ENCODE measurements at regions not wholly inside any gene's neighbourhood (a gene's known extent, or its start where the extent isn't known, plus 50 kb on each side); places are given as distances from the start of the nearest gene placed in this dataset.

DNA sequence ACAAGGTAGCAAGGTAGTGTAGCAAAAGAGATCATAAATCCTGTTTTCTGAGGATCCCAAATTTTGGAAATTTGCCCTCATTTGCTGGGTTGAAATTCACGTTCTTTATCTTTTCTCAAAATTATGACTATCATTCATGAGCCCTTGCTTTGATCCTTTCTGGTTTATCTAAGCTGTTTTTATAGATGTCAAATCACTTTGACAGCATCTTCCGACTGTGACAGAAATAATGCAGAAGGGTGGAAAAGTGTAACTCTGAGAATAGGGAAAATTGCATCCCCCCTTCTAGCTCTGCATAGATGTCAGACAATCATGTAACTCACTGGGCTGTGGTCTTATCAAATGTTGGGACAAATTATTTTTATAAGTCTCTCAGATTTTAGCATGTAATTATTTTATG is 550.1 kb downstream of the OMA1 start:
- Mint-ChIP-seq H3K27me3 (ENCODE audit: low read depth) (peaks cover 8% of the 10 kb centered on the region), H3K4me1 (ENCODE audit: low read depth) (no peaks in the 10 kb centered on the region), H3K4me3 (ENCODE audit: unreplicated experiment) (no peak overlapping the region), H3K27ac (ENCODE audit: unreplicated experiment) (no peak overlapping the region), H3K36me3 (ENCODE audit: low read depth) (no peaks in the 10 kb centered on the region), H3K9me3 (ENCODE audit: low read depth) (peaks cover 11% of the 10 kb centered on the region)
- DNase-seq (ENCODE audit: low spot score): no peak
- TF ChIP-seq, protein P1, sequence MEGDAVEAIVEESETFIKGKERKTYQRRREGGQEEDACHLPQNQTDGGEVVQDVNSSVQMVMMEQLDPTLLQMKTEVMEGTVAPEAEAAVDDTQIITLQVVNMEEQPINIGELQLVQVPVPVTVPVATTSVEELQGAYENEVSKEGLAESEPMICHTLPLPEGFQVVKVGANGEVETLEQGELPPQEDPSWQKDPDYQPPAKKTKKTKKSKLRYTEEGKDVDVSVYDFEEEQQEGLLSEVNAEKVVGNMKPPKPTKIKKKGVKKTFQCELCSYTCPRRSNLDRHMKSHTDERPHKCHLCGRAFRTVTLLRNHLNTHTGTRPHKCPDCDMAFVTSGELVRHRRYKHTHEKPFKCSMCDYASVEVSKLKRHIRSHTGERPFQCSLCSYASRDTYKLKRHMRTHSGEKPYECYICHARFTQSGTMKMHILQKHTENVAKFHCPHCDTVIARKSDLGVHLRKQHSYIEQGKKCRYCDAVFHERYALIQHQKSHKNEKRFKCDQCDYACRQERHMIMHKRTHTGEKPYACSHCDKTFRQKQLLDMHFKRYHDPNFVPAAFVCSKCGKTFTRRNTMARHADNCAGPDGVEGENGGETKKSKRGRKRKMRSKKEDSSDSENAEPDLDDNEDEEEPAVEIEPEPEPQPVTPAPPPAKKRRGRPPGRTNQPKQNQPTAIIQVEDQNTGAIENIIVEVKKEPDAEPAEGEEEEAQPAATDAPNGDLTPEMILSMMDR (IDR thresholded peaks at IDR 0.05): no peak

DNA sequence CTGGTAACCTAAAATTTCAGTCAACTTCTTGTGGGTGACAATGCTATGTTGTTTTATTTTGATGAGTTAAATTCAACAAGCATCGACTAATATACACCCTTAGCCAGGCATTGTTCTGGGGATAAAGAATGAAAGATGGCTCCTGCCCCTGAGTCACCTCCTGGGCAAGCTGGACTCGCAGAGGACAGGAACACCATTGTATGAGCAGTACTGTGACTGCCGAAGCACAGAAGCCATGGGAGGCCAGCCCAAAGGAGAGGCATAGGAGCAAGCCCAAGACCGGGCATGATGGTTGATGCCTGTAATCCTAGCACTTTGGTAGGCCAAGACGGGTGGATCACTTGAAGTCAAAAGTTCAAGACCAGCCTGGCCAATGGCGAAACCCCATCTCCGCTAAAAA is 555.2 kb downstream of the OMA1 start:
- Mint-ChIP-seq H3K27ac (ENCODE audit: unreplicated experiment) (no peak overlapping the region), H3K9me3 (ENCODE audit: low read depth) (no peaks in the 10 kb centered on the region), H3K4me3 (ENCODE audit: unreplicated experiment) (no peak overlapping the region), H3K36me3 (ENCODE audit: low read depth) (no peaks in the 10 kb centered on the region), H3K27me3 (ENCODE audit: low read depth) (peaks cover 3% of the 10 kb centered on the region), H3K4me1 (ENCODE audit: low read depth) (no peaks in the 10 kb centered on the region)
- TF ChIP-seq, protein P1 (IDR thresholded peaks at IDR 0.05): no peak
- no peak for DNase-seq (ENCODE audit: low spot score)

DNA sequence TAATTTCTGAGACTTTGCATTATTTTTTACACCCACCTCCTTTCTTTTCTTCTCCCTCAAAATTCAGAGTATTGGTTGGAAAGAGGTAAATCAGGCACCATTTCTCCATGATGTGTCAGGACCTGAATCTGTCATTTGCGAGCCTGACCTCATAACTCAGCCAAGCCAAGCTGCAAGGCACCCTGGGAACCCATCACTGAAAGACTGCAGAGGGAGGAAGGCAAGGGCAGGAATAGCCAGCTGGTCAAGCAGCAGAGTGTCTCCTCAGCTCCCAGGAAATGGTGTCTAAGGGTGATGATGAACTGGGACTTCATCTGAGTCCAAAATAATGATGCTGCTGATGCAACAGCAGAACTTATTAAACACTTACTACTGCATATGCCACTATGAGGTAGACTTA is 556.6 kb downstream of the OMA1 start:
- no peaks in the 10 kb centered on the region for H3K9me3 Mint-ChIP-seq (ENCODE audit: low read depth)

DNA sequence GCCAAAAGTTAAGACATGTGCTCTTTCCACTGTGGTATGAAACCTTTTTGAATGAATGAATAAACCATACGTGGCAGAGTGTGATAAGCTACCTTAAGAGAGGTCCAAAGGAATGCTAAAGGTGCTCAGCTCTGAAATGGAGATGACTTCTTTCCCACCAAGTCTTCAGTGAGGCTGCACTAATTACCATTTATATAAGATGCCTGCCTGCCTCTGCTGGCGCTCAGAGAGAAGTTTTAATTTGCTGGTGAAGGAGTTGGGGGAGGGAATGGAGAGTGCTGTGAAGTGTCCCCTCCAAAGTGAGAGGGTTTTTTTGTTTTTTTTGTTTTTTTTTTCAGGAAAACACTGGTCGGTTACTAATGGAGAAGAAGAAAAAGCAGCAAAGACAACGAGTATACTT is 559.0 kb downstream of the OMA1 start:
- H3K4me1 Mint-ChIP-seq (ENCODE audit: low read depth): no peaks in the 10 kb centered on the region
- no peaks in the 10 kb centered on the region for H3K36me3 Mint-ChIP-seq (ENCODE audit: low read depth)
- H3K27me3 Mint-ChIP-seq (ENCODE audit: low read depth): peaks cover 4% of the 10 kb centered on the region
- H3K27ac Mint-ChIP-seq (ENCODE audit: unreplicated experiment): no peak overlapping the region
- no peak for DNase-seq (ENCODE audit: low spot score)
- no peak overlapping the region for H3K4me3 Mint-ChIP-seq (ENCODE audit: unreplicated experiment)
- TF ChIP-seq, protein P1 (IDR thresholded peaks at IDR 0.05): no peak
- no peaks in the 10 kb centered on the region for H3K9me3 Mint-ChIP-seq (ENCODE audit: low read depth)

More for the DNA sequence above, 556.6 kb downstream of the OMA1 start:
- Mint-ChIP-seq H3K4me3 (ENCODE audit: unreplicated experiment) (no peak overlapping the region), H3K36me3 (ENCODE audit: low read depth) (no peaks in the 10 kb centered on the region), H3K4me1 (ENCODE audit: low read depth) (no peaks in the 10 kb centered on the region), H3K27me3 (ENCODE audit: low read depth) (peaks cover 3% of the 10 kb centered on the region), H3K27ac (ENCODE audit: unreplicated experiment) (no peak overlapping the region)
- no peak for DNase-seq (ENCODE audit: low spot score)
- TF ChIP-seq, protein P1 (IDR thresholded peaks at IDR 0.05): no peak

DNA sequence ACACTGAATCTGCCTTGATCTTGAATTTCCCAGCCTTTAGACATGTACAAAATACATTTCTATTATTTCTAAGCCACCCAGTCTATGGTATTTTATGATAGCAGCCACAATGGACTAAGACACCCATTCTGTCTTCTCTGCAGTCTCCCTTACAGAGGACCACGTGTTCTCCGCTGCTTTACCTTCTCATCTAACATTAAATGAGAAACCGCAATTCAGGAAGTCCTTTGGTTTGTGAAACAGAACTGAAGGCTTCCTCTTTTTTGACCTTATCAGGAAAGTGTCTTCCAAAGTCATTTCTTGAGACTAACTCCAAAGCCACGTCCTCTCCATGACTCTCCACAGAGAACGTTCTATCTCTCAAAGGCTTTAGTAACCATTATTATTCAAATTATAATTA is 560.1 kb downstream of the OMA1 start:
- TF ChIP-seq, protein P1 (IDR thresholded peaks at IDR 0.05): no peak
- Mint-ChIP-seq H3K36me3 (ENCODE audit: low read depth) (no peaks in the 10 kb centered on the region), H3K27me3 (ENCODE audit: low read depth) (peaks cover 4% of the 10 kb centered on the region), H3K4me3 (ENCODE audit: unreplicated experiment) (no peak overlapping the region), H3K27ac (ENCODE audit: unreplicated experiment) (no peak overlapping the region), H3K9me3 (ENCODE audit: low read depth) (no peaks in the 10 kb centered on the region), H3K4me1 (ENCODE audit: low read depth) (no peaks in the 10 kb centered on the region)
- DNase-seq (ENCODE audit: low spot score): no peak

Data from chondrocyte (in vitro differentiated cells).